GM18861 (cell line): ENCODE measurements at regions not wholly inside any gene's neighbourhood (a gene's known extent, or its start where the extent isn't known, plus 50 kb on each side); places are given as distances from the start of the nearest gene placed in this dataset.
"Not testable (repeated sequence)": the region's sequence is repeated elsewhere in the genome, so short reads cannot be mapped to it uniquely, and the experiment has no call there.

Source experiments
- ATAC-seq: cut with Tn5 transposase; IDR thresholded peaks from one replicate; pipeline ENCODE4 v1.9.1; 2021; ENCODE audit not compliant: unreplicated experiment

- no peak for ATAC-seq
Observed at GRCh38 chr3:3902161-3902560, 102.9 kb downstream of the LRRN1 start.

GRCh38 chr3:3906171-3906570, 106.9 kb downstream of the LRRN1 start:
- no peak for ATAC-seq

DNA sequence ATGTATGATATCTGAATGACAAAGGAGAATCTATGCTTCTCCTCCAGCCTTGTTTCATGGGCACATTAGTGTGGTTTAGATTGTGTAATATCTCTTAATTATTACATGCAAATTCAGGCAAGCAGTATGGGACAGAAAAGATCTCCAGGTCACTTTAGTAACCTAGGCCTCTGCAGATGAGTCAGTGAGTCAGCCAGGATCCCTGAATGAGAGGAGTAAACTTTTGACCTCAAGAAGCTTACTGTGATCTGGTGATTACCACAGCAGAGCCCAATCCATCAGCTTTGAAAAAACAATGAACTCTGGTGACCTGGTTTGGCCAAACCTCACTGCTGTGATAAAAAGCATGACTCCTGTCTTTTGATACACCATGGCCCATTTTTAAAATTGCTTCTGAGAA, 107.8 kb downstream of the LRRN1 start:
- no peak for ATAC-seq

- no peak for ATAC-seq
Observed at GRCh38 chr3:3918763-3919162, 119.5 kb downstream of the LRRN1 start.

GRCh38 chr3:3919316-3919715, 120.1 kb downstream of the LRRN1 start:
- ATAC-seq = no peak

GRCh38 chr3:3923619-3924018, 124.4 kb downstream of the LRRN1 start:
- no peak for ATAC-seq

GRCh38 chr3:3927198-3927597, 128.0 kb downstream of the LRRN1 start:
- ATAC-seq = no peak

DNA sequence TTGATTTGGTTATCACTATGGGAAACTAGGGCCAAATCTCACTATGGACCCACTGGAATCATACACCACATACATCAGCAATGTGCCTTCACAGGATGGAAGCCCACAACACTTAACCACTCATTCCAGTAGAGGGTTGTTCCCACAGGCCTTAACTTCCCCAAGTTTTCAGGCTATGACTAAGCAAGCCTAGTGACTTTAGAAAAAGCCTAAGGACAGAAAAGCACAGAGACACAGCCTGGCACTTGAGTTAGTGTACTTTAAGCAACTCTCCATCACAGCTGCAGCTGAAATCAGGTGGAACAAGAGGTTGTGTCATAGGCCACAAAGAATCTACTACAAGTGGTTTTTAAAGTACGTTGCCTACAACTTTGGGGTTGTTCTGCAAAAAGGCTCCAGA, 128.7 kb downstream of the LRRN1 start:
- no peak for ATAC-seq

- ATAC-seq = not testable (repeated sequence)
Observed at GRCh38 chr3:3941380-3941779, 142.1 kb downstream of the LRRN1 start.

GRCh38 chr3:3951071-3951470, 151.8 kb downstream of the LRRN1 start:
- ATAC-seq = no peak

- ATAC-seq = no peak
Observed at GRCh38 chr3:3951501-3951900, 152.3 kb downstream of the LRRN1 start.

DNA sequence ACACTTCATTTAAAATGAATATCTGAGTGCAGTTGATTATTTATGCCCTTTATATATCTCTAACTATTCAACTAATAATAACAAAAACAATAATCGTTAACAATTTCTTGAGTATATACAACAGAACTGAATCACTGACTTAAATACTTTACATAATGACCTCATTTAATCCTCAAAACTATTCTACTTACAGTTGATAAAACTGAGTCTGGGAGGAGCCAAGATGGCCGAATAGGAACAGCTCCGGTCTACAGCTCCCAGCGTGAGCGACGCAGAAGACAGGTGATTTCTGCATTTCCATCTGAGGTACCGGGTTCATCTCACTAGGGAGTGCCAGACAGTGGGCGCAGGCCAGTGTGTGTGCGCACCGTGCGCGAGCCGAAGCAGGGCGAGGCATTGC, 163.6 kb downstream of the LRRN1 start:
- ATAC-seq = not testable (repeated sequence)

DNA sequence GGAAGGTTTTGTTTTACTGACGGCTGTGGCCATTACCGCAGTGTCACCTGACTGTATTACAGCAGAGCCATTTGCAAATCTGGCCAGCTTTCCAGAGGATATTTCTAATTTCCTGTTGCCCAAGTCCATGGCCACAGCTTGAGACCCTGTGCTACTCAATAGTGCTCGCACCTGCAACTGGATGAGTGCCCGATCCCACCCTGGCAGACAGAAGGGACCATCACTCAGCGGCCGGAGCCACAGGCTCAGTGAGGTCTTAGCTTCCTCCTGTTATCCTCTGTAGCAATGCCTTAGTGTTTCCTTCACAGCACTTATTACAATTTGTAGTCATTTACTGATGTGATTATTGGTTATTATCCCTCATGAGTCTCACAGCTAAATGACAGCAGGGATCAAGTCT, 184.8 kb downstream of the LRRN1 start:
- no peak for ATAC-seq

DNA sequence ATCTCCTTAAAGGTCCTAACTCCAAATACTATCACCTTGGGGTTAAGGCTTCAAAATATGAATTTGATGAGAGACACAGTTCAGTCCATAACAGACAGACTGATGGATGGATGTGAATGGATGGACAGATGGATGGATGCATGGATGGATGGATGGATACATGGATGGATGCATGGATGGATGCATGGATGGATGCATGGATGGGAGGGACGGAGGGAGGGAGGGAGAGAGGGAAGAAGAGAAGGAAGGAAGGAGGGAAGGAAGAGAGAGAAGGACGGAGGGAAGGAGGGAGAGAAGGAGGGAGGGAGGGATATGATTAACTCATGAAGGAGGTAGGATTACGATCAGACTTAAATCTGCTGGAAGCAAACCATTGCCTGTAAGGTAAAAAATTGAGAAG, 192.4 kb downstream of the LRRN1 start:
- ATAC-seq = no peak

DNA sequence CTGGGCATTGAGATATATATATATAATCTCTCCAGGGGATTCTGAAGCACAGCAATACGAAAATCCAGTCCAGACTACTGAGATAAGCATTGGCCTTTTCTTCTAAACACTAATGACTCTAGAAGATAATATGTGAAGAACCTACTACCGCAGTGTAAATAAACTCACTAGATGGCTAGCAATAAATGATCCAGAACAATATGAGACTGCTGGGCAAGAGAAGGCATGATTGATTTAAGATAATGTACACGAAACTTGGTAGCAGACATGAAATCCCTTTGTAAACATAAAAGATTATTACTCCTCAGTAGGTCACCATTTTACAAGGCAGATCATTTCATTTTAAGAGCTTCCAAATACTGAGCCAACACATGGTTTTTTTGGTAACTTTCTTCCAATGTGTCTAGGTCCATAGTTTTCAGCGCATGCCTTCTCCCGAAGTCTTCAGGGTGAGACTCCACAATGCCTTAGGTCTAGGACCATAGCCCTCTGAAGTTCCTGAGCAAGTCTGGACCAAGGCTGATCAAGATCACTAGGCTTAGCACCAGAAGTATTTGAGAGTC, 193.2 kb downstream of the LRRN1 start:
- ATAC-seq = no peak

GRCh38 chr3:3998140-3998922, 199.1 kb downstream of the LRRN1 start:
- peak; percentile 91 for ATAC-seq

- not testable (repeated sequence) for ATAC-seq
Observed at GRCh38 chr3:3999340-3999739, 200.1 kb downstream of the LRRN1 start.

- ATAC-seq = no peak
Observed at GRCh38 chr3:4001976-4002375, 202.7 kb downstream of the LRRN1 start.

DNA sequence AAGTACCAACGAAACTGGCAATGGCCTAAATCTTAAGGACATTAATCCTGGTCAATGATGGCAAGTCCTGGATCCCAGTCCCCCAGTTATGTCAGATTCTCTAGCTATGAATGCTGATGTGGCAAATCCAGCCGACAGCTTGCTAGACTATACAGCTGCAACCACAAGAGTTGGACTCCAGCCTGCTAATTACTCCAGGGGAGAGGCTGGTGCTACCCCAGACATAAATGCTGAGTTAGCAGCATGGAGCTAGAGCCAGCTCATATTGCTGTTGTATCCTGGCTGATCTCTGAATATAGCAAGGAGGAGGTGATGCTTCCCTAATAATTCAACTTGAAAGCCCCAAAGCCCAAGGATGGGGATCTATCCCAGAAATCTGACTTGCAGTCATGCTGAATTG, 207.1 kb downstream of the LRRN1 start:
- no peak for ATAC-seq

- ATAC-seq = no peak
Observed at GRCh38 chr3:4008205-4008604, 209.0 kb downstream of the LRRN1 start.

DNA sequence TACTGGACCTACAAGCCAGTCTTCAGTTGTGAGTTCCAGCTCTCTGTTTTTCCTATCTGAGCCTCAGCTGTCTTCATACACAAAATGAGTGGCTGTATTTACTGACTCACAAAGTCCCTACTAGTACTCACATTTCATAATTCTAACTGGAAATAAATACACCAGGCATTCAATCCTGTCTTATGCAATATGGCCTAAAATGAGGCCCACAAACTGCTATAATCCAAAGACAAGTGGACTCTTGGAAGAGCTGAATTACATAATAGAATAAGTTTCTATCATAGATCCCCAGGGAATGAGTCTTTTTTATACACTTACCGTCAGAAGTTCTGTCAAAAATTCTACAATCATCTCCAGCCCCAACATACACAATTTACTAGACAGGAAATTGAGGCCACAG, 211.9 kb downstream of the LRRN1 start:
- ATAC-seq = no peak

GRCh38 chr3:4015426-4015825, 216.2 kb downstream of the LRRN1 start:
- ATAC-seq = no peak

- ATAC-seq = no peak
Observed at GRCh38 chr3:4019501-4019900, 220.3 kb downstream of the LRRN1 start.
